ENCODE measurements at regions not wholly inside any gene's neighbourhood (a gene's known extent, or its start where the extent isn't known, plus 50 kb on each side); places are given as distances from the start of the nearest gene placed in this dataset.

DNA sequence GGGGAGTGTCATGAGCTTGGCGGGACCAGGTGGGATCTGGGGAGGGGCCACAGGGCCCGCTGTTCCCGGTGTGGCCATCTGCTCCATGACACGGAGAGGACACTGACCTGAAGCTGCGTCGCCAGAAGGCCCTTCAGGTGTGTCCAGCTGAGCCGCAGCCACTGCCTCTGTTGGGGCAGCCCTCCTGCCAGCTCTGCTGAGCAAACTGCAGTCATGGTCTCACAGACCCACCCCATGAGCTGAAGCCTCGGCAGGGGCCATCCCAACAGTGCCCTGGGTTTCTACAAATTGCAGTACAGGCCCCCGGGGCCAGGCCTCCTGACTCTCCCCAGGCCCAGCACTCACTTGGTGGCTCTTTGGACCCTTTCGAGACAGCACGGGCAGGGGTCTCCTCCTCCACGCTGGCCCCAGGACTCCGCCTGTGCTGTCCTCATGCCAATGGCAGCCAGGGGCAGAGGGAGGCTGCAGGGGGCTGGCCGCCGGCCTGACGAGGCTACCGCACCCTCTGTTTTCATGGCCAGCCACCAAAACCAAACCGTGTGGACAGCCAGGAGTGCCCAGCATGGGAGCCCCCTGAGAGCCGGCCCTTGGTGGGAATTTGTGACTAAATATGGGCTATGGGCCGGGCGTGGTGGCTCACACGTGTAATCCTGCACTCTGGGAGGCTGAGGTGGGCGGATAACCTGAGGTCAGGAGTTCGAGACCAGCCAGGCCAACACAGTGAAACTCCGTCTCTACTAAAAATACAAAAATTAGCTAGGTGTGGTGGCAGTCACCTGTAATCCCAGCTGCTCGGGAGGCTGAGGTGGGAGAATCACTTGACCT, 175.2 kb upstream of the SALL3 start:
- TF ChIP-seq EP300 (conservative IDR thresholded peaks at IDR 0.05; ENCODE audit: poor library complexity, severe bottlenecking) (no peak), EZH2 (IDR thresholded peaks at IDR 0.05; ENCODE audit: borderline replicate concordance, insufficient read depth, low read length, poor library complexity, severe bottlenecking) (no peak)
- TF ChIP-seq, protein P1, sequence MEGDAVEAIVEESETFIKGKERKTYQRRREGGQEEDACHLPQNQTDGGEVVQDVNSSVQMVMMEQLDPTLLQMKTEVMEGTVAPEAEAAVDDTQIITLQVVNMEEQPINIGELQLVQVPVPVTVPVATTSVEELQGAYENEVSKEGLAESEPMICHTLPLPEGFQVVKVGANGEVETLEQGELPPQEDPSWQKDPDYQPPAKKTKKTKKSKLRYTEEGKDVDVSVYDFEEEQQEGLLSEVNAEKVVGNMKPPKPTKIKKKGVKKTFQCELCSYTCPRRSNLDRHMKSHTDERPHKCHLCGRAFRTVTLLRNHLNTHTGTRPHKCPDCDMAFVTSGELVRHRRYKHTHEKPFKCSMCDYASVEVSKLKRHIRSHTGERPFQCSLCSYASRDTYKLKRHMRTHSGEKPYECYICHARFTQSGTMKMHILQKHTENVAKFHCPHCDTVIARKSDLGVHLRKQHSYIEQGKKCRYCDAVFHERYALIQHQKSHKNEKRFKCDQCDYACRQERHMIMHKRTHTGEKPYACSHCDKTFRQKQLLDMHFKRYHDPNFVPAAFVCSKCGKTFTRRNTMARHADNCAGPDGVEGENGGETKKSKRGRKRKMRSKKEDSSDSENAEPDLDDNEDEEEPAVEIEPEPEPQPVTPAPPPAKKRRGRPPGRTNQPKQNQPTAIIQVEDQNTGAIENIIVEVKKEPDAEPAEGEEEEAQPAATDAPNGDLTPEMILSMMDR (IDR thresholded peaks at IDR 0.05; ENCODE audit: poor library complexity, severe bottlenecking) = no peak
